Esophagus mucosa (tissue), 1 donor: ENCODE measurements at regions not wholly inside any gene's neighbourhood (a gene's known extent, or its start where the extent isn't known, plus 50 kb on each side); places are given as distances from the start of the nearest gene placed in this dataset.
A peak's percentile ranks its signal among the peaks of the same experiment; 100 is the strongest.
"Not testable (repeated sequence)": the region's sequence is repeated elsewhere in the genome, so short reads cannot be mapped to it uniquely, and the experiment has no call there.

Experiments used
- ATAC-seq: fragments of 200-7000 bp; cut with Tn5 transposase; one replicate; pipeline ENCODE4 v1.9.1; 2020
- donor health status: DM: yes; HTN: yes; CAD: no.

GRCh38 chr10:83371696-83372490 is 767.4 kb upstream of the GHITM start:
- ATAC-seq: no peak

GRCh38 chr10:83372646-83373045 is 766.7 kb upstream of the GHITM start:
- ATAC-seq: no peak

GRCh38 chr10:83373671-83374070 is 765.6 kb upstream of the GHITM start:
- peak; percentile 48 for ATAC-seq

- ATAC-seq: no peak
Observed at GRCh38 chr10:83374741-83375140, 764.6 kb upstream of the GHITM start.

- no peak for ATAC-seq
Observed at GRCh38 chr10:83375274-83375673, 764.0 kb upstream of the GHITM start.

GRCh38 chr10:83397806-83398205 is 741.5 kb upstream of the GHITM start:
- no peak for ATAC-seq

- ATAC-seq: no peak
Observed at GRCh38 chr10:83410570-83410969, 728.7 kb upstream of the GHITM start.

- no peak for ATAC-seq
Observed at GRCh38 chr10:83425306-83425705, 714.0 kb upstream of the GHITM start.

GRCh38 chr10:83427101-83427500 is 712.2 kb upstream of the GHITM start:
- ATAC-seq: no peak

- ATAC-seq: no peak
Observed at GRCh38 chr10:83432261-83433045, 706.9 kb upstream of the GHITM start.

GRCh38 chr10:83433705-83434104 is 705.6 kb upstream of the GHITM start:
- no peak for ATAC-seq

- no peak for ATAC-seq
Observed at GRCh38 chr10:83448013-83448412, 691.3 kb upstream of the GHITM start.

- no peak for ATAC-seq
Observed at GRCh38 chr10:83458611-83459010, 680.7 kb upstream of the GHITM start.

- no peak for ATAC-seq
Observed at GRCh38 chr10:83459124-83459523, 680.2 kb upstream of the GHITM start.

- no peak for ATAC-seq
Observed at GRCh38 chr10:83469728-83470331, 669.5 kb upstream of the GHITM start.

- ATAC-seq: no peak
Observed at GRCh38 chr10:83476211-83476610, 663.1 kb upstream of the GHITM start.

GRCh38 chr10:83489161-83489560 is 650.1 kb upstream of the GHITM start:
- no peak for ATAC-seq

- no peak for ATAC-seq
Observed at GRCh38 chr10:83492004-83492403, 647.3 kb upstream of the GHITM start.

- ATAC-seq: no peak
Observed at GRCh38 chr10:83512681-83513080, 626.6 kb upstream of the GHITM start.

- ATAC-seq: no peak
Observed at GRCh38 chr10:83515001-83515400, 624.3 kb upstream of the GHITM start.

- no peak for ATAC-seq
Observed at GRCh38 chr10:83516788-83517187, 622.5 kb upstream of the GHITM start.

- no peak for ATAC-seq
Observed at GRCh38 chr10:83517456-83517855, 621.9 kb upstream of the GHITM start.

- ATAC-seq: no peak
Observed at GRCh38 chr10:83518779-83519178, 620.5 kb upstream of the GHITM start.

- not testable (repeated sequence) for ATAC-seq
Observed at GRCh38 chr10:83520386-83520785, 618.9 kb upstream of the GHITM start.
